ENCODE measurements at regions not wholly inside any gene's neighbourhood (a gene's known extent, or its start where the extent isn't known, plus 50 kb on each side); places are given as distances from the start of the nearest gene placed in this dataset.
"Not testable (repeated sequence)": the region's sequence is repeated elsewhere in the genome, so short reads cannot be mapped to it uniquely, and the experiment has no call there.

GRCh38 chr6:74439123-74439811, 743.3 kb downstream of the CD109 start:
- TF ChIP-seq CTCF (IDR thresholded peaks at IDR 0.05) = no peak
- no peaks in the 10 kb centered on the region for H3K27me3 ChIP-seq (ENCODE audit: control insufficient read depth, insufficient read depth, low read length)

GRCh38 chr6:74438395-74438794, 742.4 kb downstream of the CD109 start:
- intact Hi-C loops (cut with micrococcal nuclease); H3K4me3 ChIP-seq (ENCODE audit: low read length); H3K27ac Mint-ChIP-seq; DNase-seq; H3K27me3 Mint-ChIP-seq (ENCODE audit: low read depth in 2 of 2); H3K27me3 ChIP-seq (ENCODE audit: control insufficient read depth, insufficient read depth, low read length); H3K9me3 ChIP-seq (ENCODE audit: control insufficient read depth, insufficient read depth, low read length); H3K4me1 Mint-ChIP-seq; H3K4me1 ChIP-seq (ENCODE audit: control insufficient read depth, insufficient read depth, low read length); H3K4me3 Mint-ChIP-seq; H3K36me3 ChIP-seq (ENCODE audit: control insufficient read depth, insufficient read depth, low read length); H3K27ac ChIP-seq (ENCODE audit: low read length); ATAC-seq; H3K36me3 Mint-ChIP-seq: not testable (repeated sequence)
- WGBS (ENCODE audit: insufficient coverage) = no CpG with 5 or more reads among the region's 1 CpG
- peaks cover 7 to 11% of the 10 kb centered on the region in 2 donors for H3K9me3 Mint-ChIP-seq

More at GRCh38 chr6:74439123-74439811, 743.3 kb downstream of the CD109 start:
- Mint-ChIP-seq H3K4me1 (no peaks in the 10 kb centered on the region), H3K27me3 (ENCODE audit: low read depth in 2 of 2) (no peaks in the 10 kb centered on the region), H3K4me3 (no peak overlapping the region), H3K9me3 (peaks cover 5 to 8% of the 10 kb centered on the region in 2 donors), H3K36me3 (no peaks in the 10 kb centered on the region), H3K27ac (no peak overlapping the region)
- no peaks in the 10 kb centered on the region for H3K4me1 ChIP-seq (ENCODE audit: control insufficient read depth, insufficient read depth, low read length)
- no peaks in the 10 kb centered on the region for H3K9me3 ChIP-seq (ENCODE audit: control insufficient read depth, insufficient read depth, low read length)
- H3K4me3 ChIP-seq (ENCODE audit: low read length) = no peak overlapping the region
- ATAC-seq = no peak
- no peak overlapping the region for H3K27ac ChIP-seq (ENCODE audit: low read length)
- no peaks in the 10 kb centered on the region for H3K36me3 ChIP-seq (ENCODE audit: control insufficient read depth, insufficient read depth, low read length)
- DNase-seq = no peak
- intact Hi-C loops (cut with micrococcal nuclease) = no loop called here
- WGBS (ENCODE audit: insufficient coverage) = no CpG with 5 or more reads among the region's 1 CpG

GRCh38 chr6:74434171-74434570, 738.2 kb downstream of the CD109 start:
- Mint-ChIP-seq H3K9me3 (peaks cover 10 to 23% of the 10 kb centered on the region in 2 donors), H3K27me3 (ENCODE audit: low read depth in 2 of 2) (no peaks in the 10 kb centered on the region), H3K4me3 (no peak overlapping the region), H3K27ac (no peak overlapping the region), H3K4me1 (no peaks in the 10 kb centered on the region), H3K36me3 (no peaks in the 10 kb centered on the region)
- ATAC-seq (no peak), DNase-seq (no peak)
- no peaks in the 10 kb centered on the region for H3K36me3 ChIP-seq (ENCODE audit: control insufficient read depth, insufficient read depth, low read length)
- H3K27me3 ChIP-seq (ENCODE audit: control insufficient read depth, insufficient read depth, low read length) = no peaks in the 10 kb centered on the region
- H3K4me3 ChIP-seq (ENCODE audit: low read length) = no peak overlapping the region
- no peak for TF ChIP-seq CTCF (IDR thresholded peaks at IDR 0.05)
- H3K9me3 ChIP-seq (ENCODE audit: control insufficient read depth, insufficient read depth, low read length) = no peaks in the 10 kb centered on the region
- intact Hi-C loops (cut with micrococcal nuclease) = no loop called here
- H3K27ac ChIP-seq (ENCODE audit: low read length) = no peak overlapping the region
- no peaks in the 10 kb centered on the region for H3K4me1 ChIP-seq (ENCODE audit: control insufficient read depth, insufficient read depth, low read length)

- H3K9me3 Mint-ChIP-seq = peaks cover 19 to 30% of the 10 kb centered on the region in 2 donors
- ATAC-seq (no peak), DNase-seq (no peak)
- no peaks in the 10 kb centered on the region for H3K36me3 Mint-ChIP-seq
- no peaks in the 10 kb centered on the region for H3K27me3 Mint-ChIP-seq (ENCODE audit: low read depth in 2 of 2)
- Histone ChIP-seq H3K9me3 (ENCODE audit: control insufficient read depth, insufficient read depth, low read length) (no peaks in the 10 kb centered on the region), H3K36me3 (ENCODE audit: control insufficient read depth, insufficient read depth, low read length) (no peaks in the 10 kb centered on the region), H3K27ac (ENCODE audit: low read length) (no peak overlapping the region), H3K4me1 (ENCODE audit: control insufficient read depth, insufficient read depth, low read length) (no peaks in the 10 kb centered on the region), H3K27me3 (ENCODE audit: control insufficient read depth, insufficient read depth, low read length) (no peaks in the 10 kb centered on the region), H3K4me3 (ENCODE audit: low read length) (no peak overlapping the region)
- H3K4me1 Mint-ChIP-seq = no peaks in the 10 kb centered on the region
- 80% methylated on average over 1 of the region's 3 CpGs for WGBS (ENCODE audit: insufficient coverage)
- H3K27ac Mint-ChIP-seq = no peak overlapping the region
- no peak overlapping the region for H3K4me3 Mint-ChIP-seq
- intact Hi-C loops (cut with micrococcal nuclease) = no loop called here
- TF ChIP-seq CTCF (IDR thresholded peaks at IDR 0.05) = no peak
Observed at GRCh38 chr6:74431873-74432580, 736.0 kb downstream of the CD109 start.
